K562 (cell line): ENCODE measurements at regions not wholly inside any gene's neighbourhood (a gene's known extent, or its start where the extent isn't known, plus 50 kb on each side); places are given as distances from the start of the nearest gene placed in this dataset.

Experiments
- ATAC-seq: fragments of 200-7000 bp; cut with Tn5 transposase; 3 replicates; pipeline ENCODE4 v1.9.1; 2020; ENCODE audit warnings: moderate library complexity
- BruUV-seq: library from RNA; stranded (reverse); fragments of 400-500 nt; replicated peaks from 2 replicates; lab custom pipeline; 2021; lab: Mats Ljungman, UMichigan
- CTCF ChIA-PET: fragments of 300-600 bp; formaldehyde crosslinking; extraction: SDS; loops from one replicate; lab custom pipeline; 2021; ENCODE audit warnings: low intra/inter-chr PET ratio; lab: Yijun Ruan, JAX
- POLR2A ChIA-PET: fragments of 300-600, 350-650 bp; sonication (Branson Sonifier 250); formaldehyde crosslinking; extraction: SDS; loops from one replicate; lab custom pipeline; 2021; ENCODE audit warnings: antibody characterized with exemption, inconsistent platforms; lab: Yijun Ruan, JAX
- DNase-seq, 4 experiments: peaks; one replicate each; pipeline versions ENCODE4 v3.0.0 to v3.0.0-alpha.2; 2011 to 2018; ENCODE audit warnings: low spot score in 3 of 4, mixed read lengths in 3 of 4; ENCODE audit errors: extremely low read depth in 1 of 4
- FAIRE-seq: peaks from 2 replicates; lab custom pipeline; 2011; peaks lifted over from hg19 to GRCh38; lab: Jason Lieb, UNC
- H2AFZ ChIP-seq: 2 replicates; pipeline ENCODE4 v1.6.0; 2011; ENCODE audit warnings: low read depth, low read length, control low read depth, inconsistent platforms
- H3K27ac ChIP-seq: fragments of 200-600 bp; 3 replicates; pipeline ENCODE4 v1.8.0; 2011; ENCODE audit warnings: low read depth, mild to moderate bottlenecking, control low read depth, inconsistent platforms, low read length, moderate library complexity, mixed read lengths; ENCODE audit errors: extremely low read depth
- H3K27me3 ChIP-seq, 2 experiments: fragments of 300-600 bp in 1 of 2; 2 replicates in 1 of 2; 3 replicates in 1 of 2; pipeline versions ENCODE4 v1.6.0 to v1.8.0; 2011; ENCODE audit warnings: inconsistent platforms in 2 of 2, low read length in 2 of 2, mild to moderate bottlenecking in 1 of 2, mixed read lengths in 1 of 2, moderate library complexity in 1 of 2; ENCODE audit not compliant: control insufficient read depth in 2 of 2, insufficient read depth in 2 of 2
- H3K36me3 ChIP-seq: fragments of 300-600 bp; 3 replicates; pipeline ENCODE4 v1.8.0; 2011; ENCODE audit warnings: mild to moderate bottlenecking, low read length, inconsistent platforms; ENCODE audit not compliant: control insufficient read depth, insufficient read depth
- H3K4me1 ChIP-seq, 2 experiments: fragments of 200-600 bp in 1 of 2; replicated peaks in 1 of 2; 2 replicates in 1 of 2; 3 replicates in 1 of 2; pipeline versions ENCODE4 v1.5.1 to v1.8.0; 2011; ENCODE audit warnings: inconsistent platforms in 2 of 2, low read length in 2 of 2, mild to moderate bottlenecking in 1 of 2, mixed read lengths in 1 of 2, moderate library complexity in 1 of 2; ENCODE audit not compliant: control insufficient read depth in 2 of 2, insufficient read depth in 2 of 2
- H3K4me2 ChIP-seq: 2 replicates; pipeline ENCODE4 v1.6.1; 2011; ENCODE audit warnings: low read length, control low read depth, inconsistent platforms, mixed read lengths; ENCODE audit not compliant: insufficient read depth
- H3K4me3 ChIP-seq: fragments of 200-600 bp; sonication (generic), shearing (Covaris generic); 2 replicates; pipeline ENCODE4 v1.5.1; 2016; ENCODE audit warnings: control low read depth, inconsistent platforms
- H3K79me2 ChIP-seq: fragments of 200-600 bp; 3 replicates; pipeline ENCODE4 v1.8.0; 2011; ENCODE audit warnings: low read length, inconsistent platforms; ENCODE audit not compliant: control insufficient read depth, insufficient read depth
- H3K9ac ChIP-seq, 2 experiments: 2 replicates each; pipeline versions ENCODE4 v1.6.0 to v1.6.1; 2011; ENCODE audit warnings: low read depth in 2 of 2, low read length in 2 of 2, control low read depth in 1 of 2, inconsistent platforms in 1 of 2, mild to moderate bottlenecking in 1 of 2, mixed read lengths in 1 of 2; ENCODE audit not compliant: insufficient read depth in 1 of 2
- H3K9me1 ChIP-seq: one replicate; pipeline ENCODE4 v1.6.0; 2011; ENCODE audit warnings: inconsistent platforms, mild to moderate bottlenecking, low read length, moderate library complexity; ENCODE audit not compliant: control insufficient read depth, insufficient read depth
- H3K9me3 ChIP-seq: replicated peaks from 2 replicates; pipeline ENCODE4 v1.5.1; 2011; ENCODE audit warnings: low read depth, low read length, inconsistent platforms; ENCODE audit not compliant: control insufficient read depth, insufficient read depth
- H4K20me1 ChIP-seq: replicated peaks from 2 replicates; pipeline ENCODE4 v1.6.1; 2011; ENCODE audit warnings: low read length, inconsistent platforms, mixed read lengths; ENCODE audit not compliant: control insufficient read depth, insufficient read depth
- ADNP ChIP-seq: fragments of 200-800 bp; sonication (Bioruptor generic); IDR thresholded peaks from 2 replicates; pipeline ENCODE4 v1.6.1; 2016; ENCODE audit warnings: missing genetic modification characterization, missing compliant biosample characterization
- CHAMP1 ChIP-seq: fragments of 450-650 bp; IDR thresholded peaks from 2 replicates; pipeline ENCODE4 v1.6.1; 2016; ENCODE audit warnings: mild to moderate bottlenecking
- ETV1 ChIP-seq: fragments of 450-650 bp; conservative IDR thresholded peaks from 2 replicates; pipeline ENCODE4 v1.6.1; 2016; ENCODE audit warnings: missing genetic modification characterization, control low read depth, low read depth, missing compliant biosample characterization
- ETV6 ChIP-seq, 3 experiments: fragments of 150-350 bp in 1 of 3; sonication (generic) in 1 of 3; formaldehyde crosslinking in 1 of 3; IDR thresholded peaks; 2 replicates each; pipeline versions ENCODE4 v1.6.1 to v1.8.0; 2014 to 2022; ENCODE audit warnings: borderline replicate concordance in 2 of 3, low read depth in 2 of 3, antibody characterized with exemption in 1 of 3, low read length in 1 of 3, mild to moderate bottlenecking in 1 of 3, missing genetic modification reagents in 1 of 3
- MED1 ChIP-seq: sonication (generic); formaldehyde crosslinking; IDR thresholded peaks from 2 replicates; pipeline ENCODE4 v1.8.1; 2023; ENCODE audit warnings: missing genetic modification reagents, borderline replicate concordance
- NFYB ChIP-seq: IDR thresholded peaks from 2 replicates; pipeline ENCODE4 v1.6.1; 2011; ENCODE audit warnings: mild to moderate bottlenecking, moderate library complexity; ENCODE audit not compliant: insufficient read length; ENCODE audit errors: extremely low read depth
- NKRF ChIP-seq: fragments of 450-650 bp; IDR thresholded peaks from 2 replicates; pipeline ENCODE4 v1.6.1; 2016; ENCODE audit warnings: borderline replicate concordance
- PKNOX1 ChIP-seq: fragments of 450-650 bp; IDR thresholded peaks from 2 replicates; pipeline ENCODE4 v1.6.1; 2016
- ZMIZ1 ChIP-seq, 2 experiments: fragments of 150-350 bp in 1 of 2; IDR thresholded peaks; 2 replicates each; pipeline ENCODE4 v1.6.1; 2012 to 2016; ENCODE audit warnings: low read depth in 2 of 2, low read length in 2 of 2, mild to moderate bottlenecking in 1 of 2, moderate library complexity in 1 of 2
- WGBS: fragments of 100-300 bp; shearing (Covaris generic); methylation state at CpG from one replicate; pipeline ENCODE4 v1.1.6; 2016; ENCODE audit warnings: low coverage, mixed read lengths; ENCODE audit not compliant: insufficient coverage; ENCODE audit errors: missing lambda C conversion rate; 5-methylcytosine and 5-hydroxymethylcytosine counted together
- in situ Hi-C: fragments of 300-500 bp; cut with MboI; formaldehyde crosslinking; loops from 4 replicates; pipeline ENCODE4 v1.15.0; 2018; ENCODE audit warnings: inconsistent platforms, mixed read lengths
- intact Hi-C: fragments of 100-400 bp; cut with micrococcal nuclease; formaldehyde crosslinking; loops from 2 replicates; pipeline ENCODE4 v1.14.2; 2022
- TF ChIP-seq, protein P1 (sequence below): sonication (generic); formaldehyde crosslinking; IDR thresholded peaks from 2 replicates; pipeline ENCODE4 v1.8.0; 2022; ENCODE audit warnings: missing genetic modification reagents, mild to moderate bottlenecking, borderline replicate concordance

GRCh38 chr3:104133630-104134029 is 1233.1 kb upstream of the ALCAM start:
- Histone ChIP-seq H2AFZ (no peak overlapping the region), H3K4me2 (no peak overlapping the region), H3K27me3 (no peaks in the 10 kb centered on the region), H3K4me1 (no peaks in the 10 kb centered on the region), H3K4me3 (no peak overlapping the region), H4K20me1 (no peaks in the 10 kb centered on the region), H3K9me1 (no peaks in the 10 kb centered on the region), H3K9ac (no peak overlapping the region), H3K9me3 (no peaks in the 10 kb centered on the region), H3K27ac (no peak overlapping the region), H3K36me3 (no peaks in the 10 kb centered on the region), H3K79me2 (no peaks in the 10 kb centered on the region)
- POLR2A ChIA-PET: no interaction called here
- FAIRE-seq (no peak), ATAC-seq (no peak), DNase-seq (no peak)
- in situ Hi-C loops: no loop called here
- WGBS: 0% methylated on average over 4 of the region's 5 CpGs
- intact Hi-C loops: no loop called here
- CTCF ChIA-PET: no interaction called here
- BruUV-seq: no TSS peak
- TF ChIP-seq ETV1 (no peak), ETV6 (IDR thresholded peaks at IDR 0.05; ENCODE audit: borderline replicate concordance in 1 of 2, low read depth in 2 of 2, low read length in 1 of 2) (no peak), ETV6 (CRISPR knock-in tag; IDR thresholded peaks at IDR 0.05; ENCODE audit: borderline replicate concordance) (no peak), ADNP (tag) (no peak), PKNOX1 (no peak), NKRF (no peak), CHAMP1 (no peak), NFYB (no peak), MED1 (CRISPR knock-in tag) (no peak), ZMIZ1 (IDR thresholded peaks at IDR 0.05; ENCODE audit: low read depth in 2 of 2, low read length in 2 of 2) (no peak)
- TF ChIP-seq, protein P1, sequence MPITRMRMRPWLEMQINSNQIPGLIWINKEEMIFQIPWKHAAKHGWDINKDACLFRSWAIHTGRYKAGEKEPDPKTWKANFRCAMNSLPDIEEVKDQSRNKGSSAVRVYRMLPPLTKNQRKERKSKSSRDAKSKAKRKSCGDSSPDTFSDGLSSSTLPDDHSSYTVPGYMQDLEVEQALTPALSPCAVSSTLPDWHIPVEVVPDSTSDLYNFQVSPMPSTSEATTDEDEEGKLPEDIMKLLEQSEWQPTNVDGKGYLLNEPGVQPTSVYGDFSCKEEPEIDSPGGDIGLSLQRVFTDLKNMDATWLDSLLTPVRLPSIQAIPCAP: no peak
